ENCODE measurements at regions not wholly inside any gene's neighbourhood (a gene's known extent, or its start where the extent isn't known, plus 50 kb on each side); places are given as distances from the start of the nearest gene placed in this dataset.

DNA sequence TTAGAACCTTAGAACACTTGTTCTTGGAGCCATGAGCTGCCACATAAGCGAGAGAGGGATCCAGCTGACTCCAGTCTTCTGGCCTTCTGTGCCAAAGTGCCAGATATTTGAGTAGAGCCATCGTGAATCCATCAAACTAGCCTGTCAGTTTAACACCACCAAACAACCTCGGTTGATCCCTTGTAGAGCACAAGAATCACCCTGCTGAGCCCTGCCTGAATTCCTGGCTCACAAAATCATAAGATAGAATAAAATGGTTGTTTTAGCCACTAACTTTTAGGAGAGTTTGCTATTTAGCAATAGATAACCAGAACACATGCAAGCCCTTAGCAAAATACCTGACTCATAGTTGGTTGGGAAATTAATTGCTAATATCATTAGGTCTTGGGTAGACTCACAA, 407.6 kb upstream of the PROK2 start:
- Mint-ChIP-seq H3K36me3 (no peaks in the 10 kb centered on the region), H3K4me1 (peaks cover 27% of the 10 kb centered on the region), H3K27ac (no peak overlapping the region), H3K4me3 (no peak overlapping the region), H3K9me3 (peaks cover 6% of the 10 kb centered on the region), H3K27me3 (ENCODE audit: insufficient read depth, low read depth) (peaks cover 10% of the 10 kb centered on the region)
- Histone ChIP-seq H3K9ac (no peak overlapping the region), H3K27me3 (no peaks in the 10 kb centered on the region), H3K4me3 (no peak overlapping the region), H3K36me3 (no peaks in the 10 kb centered on the region), H4K20me1 (ENCODE audit: low read depth) (no peaks in the 10 kb centered on the region), H2AFZ (replicated peaks) (no peak overlapping the region), H3K9me3 (ENCODE audit: low read depth) (no peaks in the 10 kb centered on the region), H3K79me2 (ENCODE audit: low read depth) (no peaks in the 10 kb centered on the region), H3F3A (ENCODE audit: low read depth) (peaks cover 11% of the 10 kb centered on the region), H3K27ac (no peak overlapping the region), H3K4me2 (no peak overlapping the region), H3K4me1 (peaks cover 11% of the 10 kb centered on the region)
- TF ChIP-seq, protein P1, sequence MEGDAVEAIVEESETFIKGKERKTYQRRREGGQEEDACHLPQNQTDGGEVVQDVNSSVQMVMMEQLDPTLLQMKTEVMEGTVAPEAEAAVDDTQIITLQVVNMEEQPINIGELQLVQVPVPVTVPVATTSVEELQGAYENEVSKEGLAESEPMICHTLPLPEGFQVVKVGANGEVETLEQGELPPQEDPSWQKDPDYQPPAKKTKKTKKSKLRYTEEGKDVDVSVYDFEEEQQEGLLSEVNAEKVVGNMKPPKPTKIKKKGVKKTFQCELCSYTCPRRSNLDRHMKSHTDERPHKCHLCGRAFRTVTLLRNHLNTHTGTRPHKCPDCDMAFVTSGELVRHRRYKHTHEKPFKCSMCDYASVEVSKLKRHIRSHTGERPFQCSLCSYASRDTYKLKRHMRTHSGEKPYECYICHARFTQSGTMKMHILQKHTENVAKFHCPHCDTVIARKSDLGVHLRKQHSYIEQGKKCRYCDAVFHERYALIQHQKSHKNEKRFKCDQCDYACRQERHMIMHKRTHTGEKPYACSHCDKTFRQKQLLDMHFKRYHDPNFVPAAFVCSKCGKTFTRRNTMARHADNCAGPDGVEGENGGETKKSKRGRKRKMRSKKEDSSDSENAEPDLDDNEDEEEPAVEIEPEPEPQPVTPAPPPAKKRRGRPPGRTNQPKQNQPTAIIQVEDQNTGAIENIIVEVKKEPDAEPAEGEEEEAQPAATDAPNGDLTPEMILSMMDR (IDR thresholded peaks at IDR 0.05) = no peak
- no peak for DNase-seq (ENCODE audit: low spot score)

DNA sequence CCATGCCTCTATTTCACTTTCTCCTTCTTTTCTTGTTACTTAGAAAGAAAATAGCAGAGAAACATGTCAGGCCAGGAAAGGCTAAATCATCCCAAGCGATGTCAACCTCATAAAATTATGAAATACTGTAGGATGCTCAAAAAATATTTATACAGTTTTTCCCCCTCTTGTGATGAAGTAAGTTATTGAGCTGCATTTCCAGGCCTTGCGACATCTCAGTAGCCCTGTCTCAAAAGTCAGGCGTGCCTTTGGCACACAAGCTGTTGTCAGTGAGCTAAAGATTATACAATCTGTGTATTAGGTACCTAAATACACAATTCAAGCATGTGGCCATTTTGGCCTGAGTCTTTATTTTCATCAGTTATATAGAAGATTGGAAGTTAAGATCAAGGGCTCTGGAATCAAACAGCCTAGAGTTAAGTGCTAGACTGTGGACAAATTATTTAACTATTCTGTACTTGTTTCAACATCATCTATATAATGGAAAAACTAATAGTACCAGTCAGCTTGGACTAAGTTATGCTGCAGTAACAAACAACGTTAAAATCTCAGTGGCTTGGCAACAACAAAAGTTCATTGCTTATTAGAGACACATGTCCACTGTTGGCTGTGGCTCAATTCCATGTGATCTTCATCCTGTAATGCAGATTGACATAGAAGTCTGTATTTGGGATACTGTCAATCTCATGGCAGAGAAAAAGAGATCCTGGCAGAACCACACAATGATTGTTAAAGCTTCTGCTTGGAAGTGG, 406.4 kb upstream of the PROK2 start:
- no peak overlapping the region for H3K27ac Mint-ChIP-seq
- no peaks in the 10 kb centered on the region for H3K27me3 ChIP-seq
- H3K4me1 ChIP-seq = peaks cover 11% of the 10 kb centered on the region
- no peak for DNase-seq (ENCODE audit: low spot score)
- H3K27ac ChIP-seq = no peak overlapping the region
- no peak overlapping the region for H3K9ac ChIP-seq
- H3K27me3 Mint-ChIP-seq (ENCODE audit: insufficient read depth, low read depth) = peaks cover 9% of the 10 kb centered on the region
- H3K36me3 Mint-ChIP-seq = no peaks in the 10 kb centered on the region
- TF ChIP-seq EZH2phosphoT487 (IDR thresholded peaks at IDR 0.05) = no peak
- TF ChIP-seq EZH2 (IDR thresholded peaks at IDR 0.05) = no peak
- TF ChIP-seq, protein P1 (IDR thresholded peaks at IDR 0.05) = no peak
- peaks cover 6% of the 10 kb centered on the region for H3K9me3 Mint-ChIP-seq
- H3K36me3 ChIP-seq = no peaks in the 10 kb centered on the region
- H3F3A ChIP-seq (ENCODE audit: low read depth) = peaks cover 11% of the 10 kb centered on the region
- no peak overlapping the region for H3K4me2 ChIP-seq
- no peak overlapping the region for H3K4me3 Mint-ChIP-seq
- H3K4me3 ChIP-seq = no peak overlapping the region
- no peaks in the 10 kb centered on the region for H3K9me3 ChIP-seq (ENCODE audit: low read depth)
- no peak overlapping the region for H2AFZ ChIP-seq (replicated peaks)
- no peaks in the 10 kb centered on the region for H4K20me1 ChIP-seq (ENCODE audit: low read depth)
- H3K4me1 Mint-ChIP-seq = peaks cover 27% of the 10 kb centered on the region
- no peaks in the 10 kb centered on the region for H3K79me2 ChIP-seq (ENCODE audit: low read depth)

DNA sequence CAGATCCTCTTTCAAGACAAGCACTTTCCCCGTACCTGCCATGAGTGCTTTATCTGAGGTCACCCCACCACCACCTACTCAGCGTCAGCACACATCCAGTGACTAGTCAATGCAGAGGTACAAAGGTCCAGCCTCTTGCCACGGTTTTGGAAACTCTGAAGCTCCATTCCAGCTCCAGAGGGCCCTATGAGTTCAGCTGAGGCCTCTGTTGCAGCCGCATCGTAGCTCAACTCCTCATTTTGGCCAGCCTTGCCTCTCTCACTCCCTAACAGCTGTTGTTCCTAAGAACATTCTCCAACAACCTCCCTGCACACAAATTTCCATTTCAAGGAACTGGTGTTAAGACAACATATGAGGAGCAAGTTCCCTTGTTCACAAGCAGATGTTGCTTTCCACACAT, 405.1 kb upstream of the PROK2 start:
- TF ChIP-seq EZH2 (IDR thresholded peaks at IDR 0.05) (no peak), EZH2phosphoT487 (IDR thresholded peaks at IDR 0.05) (no peak)
- TF ChIP-seq, protein P1 (IDR thresholded peaks at IDR 0.05) = no peak
- no peak overlapping the region for H3K9ac ChIP-seq
- DNase-seq (ENCODE audit: low spot score) = no peak
- no peaks in the 10 kb centered on the region for H4K20me1 ChIP-seq (ENCODE audit: low read depth)
- no peaks in the 10 kb centered on the region for H3K79me2 ChIP-seq (ENCODE audit: low read depth)
- Mint-ChIP-seq H3K27me3 (ENCODE audit: insufficient read depth, low read depth) (peaks cover 12% of the 10 kb centered on the region), H3K4me3 (no peak overlapping the region), H3K36me3 (no peaks in the 10 kb centered on the region), H3K27ac (peak overlapping the region; percentile 38), H3K4me1 (peaks cover 27% of the 10 kb centered on the region), H3K9me3 (peaks cover 6% of the 10 kb centered on the region)
- no peaks in the 10 kb centered on the region for H3K27me3 ChIP-seq
- H3K27ac ChIP-seq = no peak overlapping the region
- H3K4me2 ChIP-seq = no peak overlapping the region
- H3K4me1 ChIP-seq = peaks cover 11% of the 10 kb centered on the region
- no peaks in the 10 kb centered on the region for H3K9me3 ChIP-seq (ENCODE audit: low read depth)
- no peak overlapping the region for H2AFZ ChIP-seq (replicated peaks)
- no peak overlapping the region for H3K4me3 ChIP-seq
- peaks cover 11% of the 10 kb centered on the region for H3F3A ChIP-seq (ENCODE audit: low read depth)
- no peaks in the 10 kb centered on the region for H3K36me3 ChIP-seq
